Inferior parietal cortex (tissue), 1 donor: ENCODE measurements at regions not wholly inside any gene's neighbourhood (a gene's known extent, or its start where the extent isn't known, plus 50 kb on each side); places are given as distances from the start of the nearest gene placed in this dataset.
"Not testable (repeated sequence)": the region's sequence is repeated elsewhere in the genome, so short reads cannot be mapped to it uniquely, and the experiment has no call there.

Source experiments
- DNase-seq: peaks from one replicate; pipeline ENCODE4 v3.0.0-alpha.2; 2016; ENCODE audit errors: extremely low spot score

- DNase-seq = no peak
Observed at GRCh38 chr3:117003501-117003900, 293.9 kb downstream of the TUSC7 start.

- DNase-seq = no peak
Observed at GRCh38 chr3:117005274-117005673, 295.7 kb downstream of the TUSC7 start.

GRCh38 chr3:117005911-117006522 is 296.4 kb downstream of the TUSC7 start:
- no peak for DNase-seq

GRCh38 chr3:117010318-117010717 is 300.7 kb downstream of the TUSC7 start:
- no peak for DNase-seq

- DNase-seq = no peak
Observed at GRCh38 chr3:117011687-117012250, 302.2 kb downstream of the TUSC7 start.

GRCh38 chr3:117016378-117016777 is 306.8 kb downstream of the TUSC7 start:
- no peak for DNase-seq

- DNase-seq = no peak
Observed at GRCh38 chr3:117017135-117017894, 307.7 kb downstream of the TUSC7 start.

- DNase-seq = no peak
Observed at GRCh38 chr3:117018655-117019054, 309.1 kb downstream of the TUSC7 start.

GRCh38 chr3:117019082-117019713 is 309.6 kb downstream of the TUSC7 start:
- peak; percentile 89 for DNase-seq

- DNase-seq = no peak
Observed at GRCh38 chr3:117026401-117026800, 316.8 kb downstream of the TUSC7 start.

- no peak for DNase-seq
Observed at GRCh38 chr3:117035745-117036144, 326.2 kb downstream of the TUSC7 start.

- no peak for DNase-seq
Observed at GRCh38 chr3:117036259-117036799, 326.8 kb downstream of the TUSC7 start.

GRCh38 chr3:117045143-117045542 is 335.6 kb downstream of the TUSC7 start:
- no peak for DNase-seq

GRCh38 chr3:117047951-117048705 is 338.5 kb downstream of the TUSC7 start:
- no peak for DNase-seq

GRCh38 chr3:117052395-117052794 is 342.8 kb downstream of the TUSC7 start:
- no peak for DNase-seq

GRCh38 chr3:117054556-117054955 is 345.0 kb downstream of the TUSC7 start:
- no peak for DNase-seq

GRCh38 chr3:117056946-117057345 is 347.4 kb downstream of the TUSC7 start:
- DNase-seq = not testable (repeated sequence)

- peak; percentile 72 for DNase-seq
Observed at GRCh38 chr3:117059067-117059955, 349.7 kb downstream of the TUSC7 start.

- no peak for DNase-seq
Observed at GRCh38 chr3:117059956-117060270, 350.3 kb downstream of the TUSC7 start.

- no peak for DNase-seq
Observed at GRCh38 chr3:117063930-117064329, 354.4 kb downstream of the TUSC7 start.

- no peak for DNase-seq
Observed at GRCh38 chr3:117068301-117068700, 358.7 kb downstream of the TUSC7 start.
